IMR-90 (cell line): ENCODE measurements at regions not wholly inside any gene's neighbourhood (a gene's known extent, or its start where the extent isn't known, plus 50 kb on each side); places are given as distances from the start of the nearest gene placed in this dataset.

Source experiments
- ATAC-seq: fragments of 200-7000 bp; cut with Tn5 transposase; 2 replicates; pipeline ENCODE4 v1.9.1; 2020; ENCODE audit warnings: low read depth, mild to moderate bottlenecking, moderate library complexity
- BruUV-seq: library from RNA; stranded (reverse); fragments of 400-500 nt; replicated peaks from 2 replicates; lab custom pipeline; 2021; lab: Mats Ljungman, UMichigan
- CTCF ChIA-PET: fragments of 300-600 bp; formaldehyde crosslinking; extraction: SDS; loops from one replicate; lab custom pipeline; 2021; ENCODE audit warnings: antibody characterized with exemption; lab: Yijun Ruan, JAX
- POLR2A ChIA-PET: fragments of 300-600 bp; sonication (Branson Sonifier 250); formaldehyde crosslinking; loops from one replicate; lab custom pipeline; 2022; ENCODE audit warnings: antibody characterized with exemption; ENCODE audit not compliant: unreplicated experiment; lab: Charles Lee
- DNase-seq: peaks from one replicate; pipeline ENCODE4 v3.0.0; 2013
- H2AFZ ChIP-seq: replicated peaks from 2 replicates; pipeline ENCODE3; 2013; ENCODE audit warnings: low read length, mild to moderate bottlenecking; ENCODE audit not compliant: poor library complexity
- H2AK5ac ChIP-seq: 2 replicates; pipeline ENCODE4 v1.6.1; 2013; ENCODE audit warnings: low read depth, low read length, inconsistent platforms
- H2AK9ac ChIP-seq: replicated peaks from 2 replicates; pipeline ENCODE3; 2013; ENCODE audit warnings: mild to moderate bottlenecking, low read depth, low read length, moderate library complexity; ENCODE audit not compliant: poor library complexity
- H2BK120ac ChIP-seq: 2 replicates; pipeline ENCODE4 v1.6.1; 2013; ENCODE audit warnings: low read depth, low read length, inconsistent platforms
- H2BK15ac ChIP-seq: 3 replicates; pipeline ENCODE4 v1.6.1; 2013; ENCODE audit warnings: low read depth, low read length, inconsistent platforms
- H2BK20ac ChIP-seq: 2 replicates; pipeline ENCODE4 v1.6.1; 2013; ENCODE audit warnings: low read depth, mild to moderate bottlenecking, inconsistent platforms, low read length, moderate library complexity
- H2BK5ac ChIP-seq: 2 replicates; pipeline ENCODE4 v1.6.1; 2013; ENCODE audit warnings: mild to moderate bottlenecking, low read depth, low read length, inconsistent platforms; ENCODE audit not compliant: poor library complexity, severe bottlenecking
- H3K14ac ChIP-seq: replicated peaks from 2 replicates; pipeline ENCODE4 v1.6.1; 2013; ENCODE audit warnings: low read depth, low read length, inconsistent platforms
- H3K18ac ChIP-seq: 2 replicates; pipeline ENCODE4 v1.6.1; 2013; ENCODE audit warnings: low read depth, low read length, control low read depth
- H3K23ac ChIP-seq: 2 replicates; pipeline ENCODE4 v1.6.1; 2013; ENCODE audit warnings: low read depth, low read length, inconsistent platforms
- H3K27ac ChIP-seq: 2 replicates; pipeline ENCODE4 v1.5.1; 2013; ENCODE audit warnings: mild to moderate bottlenecking, control low read depth, low read length; ENCODE audit not compliant: insufficient read depth
- H3K27me3 ChIP-seq: 2 replicates; pipeline ENCODE4 v1.6.1; 2013; ENCODE audit warnings: low read length; ENCODE audit not compliant: control insufficient read depth, insufficient read depth
- H3K36me3 ChIP-seq: 2 replicates; pipeline ENCODE4 v1.6.1; 2013; ENCODE audit warnings: low read length, mixed read lengths; ENCODE audit not compliant: control insufficient read depth, insufficient read depth
- H3K4ac ChIP-seq: 2 replicates; pipeline ENCODE4 v1.6.1; 2013; ENCODE audit warnings: low read depth, low read length, inconsistent platforms
- H3K4me1 ChIP-seq: 2 replicates; pipeline ENCODE4 v1.6.1; 2013; ENCODE audit warnings: low read length, mixed read lengths; ENCODE audit not compliant: control insufficient read depth, insufficient read depth
- H3K4me2 ChIP-seq: 2 replicates; pipeline ENCODE4 v1.6.1; 2013; ENCODE audit warnings: low read depth, mild to moderate bottlenecking, control low read depth, low read length, moderate library complexity
- H3K4me3 ChIP-seq: 2 replicates; pipeline ENCODE4 v1.5.1; 2013; ENCODE audit warnings: low read depth, mild to moderate bottlenecking, control low read depth, low read length, moderate library complexity; ENCODE audit not compliant: insufficient read depth
- H3K56ac ChIP-seq: 2 replicates; pipeline ENCODE4 v1.6.1; 2013; ENCODE audit warnings: low read length, inconsistent platforms; ENCODE audit not compliant: insufficient read depth; ENCODE audit errors: extremely low read depth
- H3K79me1 ChIP-seq, 2 experiments: 2 replicates each; pipeline ENCODE4 v1.6.1; 2013; ENCODE audit warnings: low read length in 2 of 2, inconsistent platforms in 1 of 2, low read depth in 1 of 2
- H3K9ac ChIP-seq: 2 replicates; pipeline ENCODE4 v1.6.1; 2013; ENCODE audit warnings: low read depth, low read length, control low read depth
- H3K9me1 ChIP-seq: 2 replicates; pipeline ENCODE4 v1.6.1; 2013; ENCODE audit warnings: low read length, inconsistent platforms; ENCODE audit not compliant: insufficient read depth
- H3K9me3 ChIP-seq: 2 replicates; pipeline ENCODE4 v1.6.1; 2013; ENCODE audit warnings: low read length; ENCODE audit not compliant: control insufficient read depth, insufficient read depth
- H4K20me1 ChIP-seq: 2 replicates; pipeline ENCODE4 v1.6.1; 2013; ENCODE audit warnings: low read length, inconsistent platforms; ENCODE audit not compliant: insufficient read depth
- H4K5ac ChIP-seq: 2 replicates; pipeline ENCODE4 v1.6.1; 2013; ENCODE audit warnings: mild to moderate bottlenecking, low read depth, low read length, control low read depth
- H4K8ac ChIP-seq, 2 experiments: 2 replicates each; pipeline ENCODE4 v1.6.1; 2013; ENCODE audit warnings: low read depth in 2 of 2, low read length in 2 of 2, control low read depth in 1 of 2, inconsistent platforms in 1 of 2
- H4K91ac ChIP-seq: 2 replicates; pipeline ENCODE4 v1.6.1; 2013; ENCODE audit warnings: low read depth, low read length, inconsistent platforms; ENCODE audit not compliant: insufficient read depth
- BHLHE40 ChIP-seq: fragments of 150-350 bp; IDR thresholded peaks from 2 replicates; pipeline ENCODE4 v1.6.1; 2016; ENCODE audit warnings: mild to moderate bottlenecking, low read depth, low read length
- CEBPB ChIP-seq: IDR thresholded peaks from 2 replicates; pipeline ENCODE4 v1.6.1; 2012; ENCODE audit warnings: low read depth, low read length, improper control_type of control experiment
- CHD1 ChIP-seq: IDR thresholded peaks from 2 replicates; pipeline ENCODE4 v1.6.1; 2012; ENCODE audit warnings: low read depth, low read length, improper control_type of control experiment
- ELK1 ChIP-seq: fragments of 150-350 bp; IDR thresholded peaks from 2 replicates; pipeline ENCODE4 v1.6.1; 2016; ENCODE audit warnings: low read depth, mild to moderate bottlenecking, low read length, moderate library complexity, borderline replicate concordance
- MAFK ChIP-seq: IDR thresholded peaks from 2 replicates; pipeline ENCODE4 v1.6.1; 2012; ENCODE audit warnings: low read depth, low read length, improper control_type of control experiment
- MAZ ChIP-seq: IDR thresholded peaks from 2 replicates; pipeline ENCODE4 v1.6.1; 2012; ENCODE audit warnings: low read depth, mild to moderate bottlenecking, low read length, improper control_type of control experiment, moderate library complexity, borderline replicate concordance
- MXI1 ChIP-seq: IDR thresholded peaks from 2 replicates; pipeline ENCODE4 v1.6.1; 2012; ENCODE audit warnings: low read depth, mild to moderate bottlenecking, low read length, moderate library complexity, borderline replicate concordance
- POLR2A ChIP-seq: IDR thresholded peaks from 2 replicates; pipeline ENCODE4 v1.6.1; 2012; ENCODE audit warnings: mild to moderate bottlenecking, low read depth, low read length
- RAD21 ChIP-seq: IDR thresholded peaks from 2 replicates; pipeline ENCODE4 v1.6.1; 2012; ENCODE audit warnings: low read length, improper control_type of control experiment
- RCOR1 ChIP-seq: IDR thresholded peaks from 2 replicates; pipeline ENCODE4 v1.6.1; 2012; ENCODE audit warnings: mild to moderate bottlenecking, low read length, improper control_type of control experiment; ENCODE audit not compliant: insufficient replicate concordance
- RFX5 ChIP-seq: IDR thresholded peaks from 2 replicates; pipeline ENCODE4 v1.8.0; 2012; ENCODE audit warnings: low read depth, mild to moderate bottlenecking, low read length, moderate library complexity
- SMC3 ChIP-seq: fragments of 150-350 bp; IDR thresholded peaks from 2 replicates; pipeline ENCODE4 v1.6.1; 2016; ENCODE audit warnings: low read depth, mild to moderate bottlenecking, antibody characterized with exemption, low read length, moderate library complexity
- USF2 ChIP-seq: fragments of 150-350 bp; IDR thresholded peaks from 2 replicates; pipeline ENCODE4 v1.6.1; 2017; ENCODE audit warnings: mild to moderate bottlenecking, antibody characterized with exemption, low read length, low read depth
- WGBS, 2 experiments: methylation state at CpG; one replicate each; pipeline versions ENCODE4 v1.1.5 to v1.1.7; 2013; ENCODE audit warnings: missing lambda C conversion rate in 2 of 2; ENCODE audit not compliant: insufficient read length in 1 of 2; ENCODE audit errors: extremely low coverage in 2 of 2; 5-methylcytosine and 5-hydroxymethylcytosine counted together
- dilution Hi-C: fragments of 300-500 bp; cut with HindIII; formaldehyde crosslinking; loops from one replicate; pipeline ENCODE4 v1.14.3; 2018; ENCODE audit warnings: low sequenced_read_pairs; ENCODE audit not compliant: unreplicated experiment
- in situ Hi-C: fragments of 300-500 bp; cut with MboI; formaldehyde crosslinking; loops from 3 replicates; pipeline ENCODE4 v1.14.3; 2019; ENCODE audit warnings: low sequenced_read_pairs, inconsistent platforms, mixed read lengths
- intact Hi-C: fragments of 100-400 bp; cut with micrococcal nuclease; formaldehyde crosslinking; loops from 2 replicates; pipeline ENCODE4 v1.10.0; 2022

GRCh38 chr1:22288593-22289241, 145.8 kb upstream of the WNT4 start:
- H2BK15ac ChIP-seq = no peak overlapping the region
- H3K79me1 ChIP-seq = no peaks in the 10 kb centered on the region
- dilution Hi-C loops (no loop called here), intact Hi-C loops (no loop called here), in situ Hi-C loops (no loop called here)
- H3K4me3 ChIP-seq = no peak overlapping the region
- no peaks in the 10 kb centered on the region for H3K36me3 ChIP-seq
- no peak overlapping the region for H2BK120ac ChIP-seq
- no peak overlapping the region for H4K5ac ChIP-seq
- CTCF ChIA-PET = no interaction called here
- no peak overlapping the region for H2BK20ac ChIP-seq
- POLR2A ChIA-PET = no interaction called here
- BruUV-seq = no TSS peak
- no peaks in the 10 kb centered on the region for H3K4me1 ChIP-seq
- H3K27ac ChIP-seq = no peak overlapping the region
- H3K4me2 ChIP-seq = no peak overlapping the region
- no peak overlapping the region for H3K9ac ChIP-seq
- TF ChIP-seq CEBPB (no peak), ELK1 (no peak), MXI1 (no peak), MAZ (no peak), POLR2A (no peak), BHLHE40 (no peak), RAD21 (no peak), RFX5 (no peak), MAFK (no peak), RCOR1 (no peak), USF2 (no peak), SMC3 (no peak), CHD1 (no peak)
- no peaks in the 10 kb centered on the region for H4K20me1 ChIP-seq
- no peak overlapping the region for H2AFZ ChIP-seq
- H3K27me3 ChIP-seq = peaks cover 56% of the 10 kb centered on the region
- ATAC-seq (no peak), DNase-seq (no peak)
- no peak overlapping the region for H3K18ac ChIP-seq
- H2AK5ac ChIP-seq = no peak overlapping the region
- H3K4ac ChIP-seq = no peak overlapping the region
- H3K9me3 ChIP-seq = no peaks in the 10 kb centered on the region
- H2BK5ac ChIP-seq = no peak overlapping the region
- no peak overlapping the region for H4K91ac ChIP-seq
- H2AK9ac ChIP-seq = no peak overlapping the region
- H4K8ac ChIP-seq = no peak overlapping the region
- no peak overlapping the region for H3K56ac ChIP-seq
- no peak overlapping the region for H3K23ac ChIP-seq
- no CpG with 5 or more reads among the region's 4 CpGs for WGBS, 2 experiments
- H3K9me1 ChIP-seq = no peaks in the 10 kb centered on the region
- no peak overlapping the region for H3K14ac ChIP-seq
